ENCODE measurements at regions not wholly inside any gene's neighbourhood (a gene's known extent, or its start where the extent isn't known, plus 50 kb on each side); places are given as distances from the start of the nearest gene placed in this dataset.

GRCh38 chr12:45654002-45654665 lies 75.4 kb upstream of the ARID2 start:
- H3K4me1 Mint-ChIP-seq: peaks cover 6% of the 10 kb centered on the region
- no peak for DNase-seq
- no peaks in the 10 kb centered on the region for H3K9me3 Mint-ChIP-seq
- H3K36me3 Mint-ChIP-seq: no peaks in the 10 kb centered on the region
- H3K4me3 Mint-ChIP-seq: no peak overlapping the region
- no peaks in the 10 kb centered on the region for H3K27me3 Mint-ChIP-seq
- H3K27ac Mint-ChIP-seq: no peak overlapping the region

GRCh38 chr12:45655186-45655585 lies 74.3 kb upstream of the ARID2 start:
- no peaks in the 10 kb centered on the region for H3K27me3 Mint-ChIP-seq
- H3K27ac Mint-ChIP-seq: no peak overlapping the region
- DNase-seq: peak; percentile 47
- no peak overlapping the region for H3K4me3 Mint-ChIP-seq
- H3K4me1 Mint-ChIP-seq: peaks cover 6% of the 10 kb centered on the region
- peaks cover 2% of the 10 kb centered on the region for H3K9me3 Mint-ChIP-seq
- H3K36me3 Mint-ChIP-seq: peaks cover 2% of the 10 kb centered on the region

- H3K4me1 Mint-ChIP-seq: peaks cover 6% of the 10 kb centered on the region
- H3K4me3 Mint-ChIP-seq: no peak overlapping the region
- no peaks in the 10 kb centered on the region for H3K27me3 Mint-ChIP-seq
- H3K9me3 Mint-ChIP-seq: peaks cover 2% of the 10 kb centered on the region
- peaks cover 2% of the 10 kb centered on the region for H3K36me3 Mint-ChIP-seq
- DNase-seq: no peak
- H3K27ac Mint-ChIP-seq: no peak overlapping the region
Measured at GRCh38 chr12:45655743-45656142, 73.8 kb upstream of the ARID2 start.

- Mint-ChIP-seq H3K27ac (no peak overlapping the region), H3K9me3 (peaks cover 2% of the 10 kb centered on the region), H3K27me3 (no peaks in the 10 kb centered on the region), H3K36me3 (peaks cover 2% of the 10 kb centered on the region), H3K4me3 (no peak overlapping the region), H3K4me1 (peaks cover 6% of the 10 kb centered on the region)
- no peak for DNase-seq
Measured at GRCh38 chr12:45658020-45658419, 71.5 kb upstream of the ARID2 start.

GRCh38 chr12:45660330-45660729 lies 69.2 kb upstream of the ARID2 start:
- Mint-ChIP-seq H3K36me3 (peaks cover 2% of the 10 kb centered on the region), H3K27me3 (no peaks in the 10 kb centered on the region), H3K9me3 (peaks cover 2% of the 10 kb centered on the region), H3K27ac (no peak overlapping the region), H3K4me3 (no peak overlapping the region), H3K4me1 (peaks cover 18% of the 10 kb centered on the region)
- DNase-seq: no peak

- H3K4me3 Mint-ChIP-seq: no peak overlapping the region
Measured at GRCh38 chr12:45663455-45663854, 66.1 kb upstream of the ARID2 start.

GRCh38 chr12:45665941-45666340 lies 63.6 kb upstream of the ARID2 start:
- no peak for DNase-seq
- H3K36me3 Mint-ChIP-seq: no peaks in the 10 kb centered on the region
- H3K4me3 Mint-ChIP-seq: no peak overlapping the region
- peaks cover 54% of the 10 kb centered on the region for H3K4me1 Mint-ChIP-seq
- no peaks in the 10 kb centered on the region for H3K27me3 Mint-ChIP-seq
- no peaks in the 10 kb centered on the region for H3K9me3 Mint-ChIP-seq
- peak overlapping the region; percentile 52 for H3K27ac Mint-ChIP-seq

More at GRCh38 chr12:45663455-45663854, 66.1 kb upstream of the ARID2 start:
- Mint-ChIP-seq H3K36me3 (peaks cover 2% of the 10 kb centered on the region), H3K9me3 (peaks cover 2% of the 10 kb centered on the region), H3K4me1 (peaks cover 36% of the 10 kb centered on the region), H3K27ac (no peak overlapping the region), H3K27me3 (no peaks in the 10 kb centered on the region)
- no peak for DNase-seq

- Mint-ChIP-seq H3K4me1 (peaks cover 56% of the 10 kb centered on the region), H3K9me3 (no peaks in the 10 kb centered on the region), H3K27me3 (no peaks in the 10 kb centered on the region), H3K27ac (peak overlapping the region; percentile 52), H3K4me3 (no peak overlapping the region), H3K36me3 (no peaks in the 10 kb centered on the region)
- no peak for DNase-seq
Measured at GRCh38 chr12:45666396-45666795, 63.1 kb upstream of the ARID2 start.

GRCh38 chr12:45666816-45667215 lies 62.7 kb upstream of the ARID2 start:
- Mint-ChIP-seq H3K4me1 (peaks cover 56% of the 10 kb centered on the region), H3K9me3 (no peaks in the 10 kb centered on the region), H3K36me3 (no peaks in the 10 kb centered on the region), H3K27me3 (no peaks in the 10 kb centered on the region), H3K4me3 (no peak overlapping the region), H3K27ac (peak overlapping the region; percentile 54)
- no peak for DNase-seq

- Mint-ChIP-seq H3K27ac (no peak overlapping the region), H3K27me3 (no peaks in the 10 kb centered on the region), H3K4me1 (peaks cover 56% of the 10 kb centered on the region), H3K9me3 (no peaks in the 10 kb centered on the region), H3K4me3 (no peak overlapping the region), H3K36me3 (no peaks in the 10 kb centered on the region)
- no peak for DNase-seq
Measured at GRCh38 chr12:45667761-45668160, 61.7 kb upstream of the ARID2 start.

- H3K4me3 Mint-ChIP-seq: peak overlapping the region; percentile 47
- peak overlapping the region; percentile 79 for H3K27ac Mint-ChIP-seq
- no peaks in the 10 kb centered on the region for H3K36me3 Mint-ChIP-seq
- H3K4me1 Mint-ChIP-seq: peaks cover 50% of the 10 kb centered on the region
- DNase-seq: no peak
- no peaks in the 10 kb centered on the region for H3K27me3 Mint-ChIP-seq
- no peaks in the 10 kb centered on the region for H3K9me3 Mint-ChIP-seq
Measured at GRCh38 chr12:45668641-45669040, 60.9 kb upstream of the ARID2 start.

- H3K9me3 Mint-ChIP-seq: no peaks in the 10 kb centered on the region
- H3K36me3 Mint-ChIP-seq: no peaks in the 10 kb centered on the region
- H3K4me1 Mint-ChIP-seq: peaks cover 48% of the 10 kb centered on the region
- H3K4me3 Mint-ChIP-seq: peak overlapping the region; percentile 47
- no peak for DNase-seq
- H3K27ac Mint-ChIP-seq: peak overlapping the region; percentile 79
- no peaks in the 10 kb centered on the region for H3K27me3 Mint-ChIP-seq
Measured at GRCh38 chr12:45669093-45669492, 60.4 kb upstream of the ARID2 start.

- Mint-ChIP-seq H3K27me3 (no peaks in the 10 kb centered on the region), H3K36me3 (no peaks in the 10 kb centered on the region), H3K4me1 (peaks cover 43% of the 10 kb centered on the region), H3K9me3 (no peaks in the 10 kb centered on the region), H3K27ac (no peak overlapping the region), H3K4me3 (no peak overlapping the region)
- DNase-seq: no peak
Measured at GRCh38 chr12:45669792-45670191, 59.7 kb upstream of the ARID2 start.

GRCh38 chr12:45670346-45671065 lies 59.0 kb upstream of the ARID2 start:
- no peaks in the 10 kb centered on the region for H3K36me3 Mint-ChIP-seq
- H3K27me3 Mint-ChIP-seq: no peaks in the 10 kb centered on the region
- no peak overlapping the region for H3K27ac Mint-ChIP-seq
- peaks cover 41% of the 10 kb centered on the region for H3K4me1 Mint-ChIP-seq
- H3K4me3 Mint-ChIP-seq: no peak overlapping the region
- H3K9me3 Mint-ChIP-seq: no peaks in the 10 kb centered on the region
- DNase-seq: no peak

GRCh38 chr12:45671254-45671653 lies 58.3 kb upstream of the ARID2 start:
- Mint-ChIP-seq H3K4me1 (peaks cover 37% of the 10 kb centered on the region), H3K4me3 (no peak overlapping the region), H3K9me3 (no peaks in the 10 kb centered on the region), H3K27ac (no peak overlapping the region), H3K27me3 (no peaks in the 10 kb centered on the region), H3K36me3 (no peaks in the 10 kb centered on the region)
- DNase-seq: no peak
